ENCODE measurements at regions not wholly inside any gene's neighbourhood (a gene's known extent, or its start where the extent isn't known, plus 50 kb on each side); places are given as distances from the start of the nearest gene placed in this dataset.
A peak's percentile ranks its signal among the peaks of the same experiment; 100 is the strongest.
"Not testable (repeated sequence)": the region's sequence is repeated elsewhere in the genome, so short reads cannot be mapped to it uniquely, and the experiment has no call there.

DNA sequence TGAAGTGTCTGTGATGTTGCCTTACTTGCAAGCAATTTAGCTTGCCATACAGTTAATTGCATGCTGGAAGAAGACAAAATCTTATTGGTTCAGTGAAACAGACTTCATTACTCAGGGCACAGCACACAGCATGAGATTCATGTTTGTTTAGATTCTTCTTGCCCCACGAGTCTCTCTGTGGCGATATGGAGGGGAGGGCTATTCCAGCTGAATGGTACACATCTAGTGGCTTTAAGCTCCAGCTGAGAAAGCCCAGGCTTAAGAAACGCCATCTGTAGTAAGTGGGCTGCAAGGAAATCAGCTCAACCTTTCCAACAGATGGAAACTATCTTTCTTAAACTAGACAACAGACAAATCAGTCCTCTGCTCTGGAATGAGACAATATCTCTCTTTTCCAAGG is 1022.0 kb downstream of the NCAM2 start:
- no peak for DNase-seq

GRCh38 chr21:22023896-22024295 is 1025.7 kb downstream of the NCAM2 start:
- not testable (repeated sequence) for DNase-seq

- DNase-seq: no peak
Observed at GRCh38 chr21:22044431-22044830, 1046.2 kb downstream of the NCAM2 start.

DNA sequence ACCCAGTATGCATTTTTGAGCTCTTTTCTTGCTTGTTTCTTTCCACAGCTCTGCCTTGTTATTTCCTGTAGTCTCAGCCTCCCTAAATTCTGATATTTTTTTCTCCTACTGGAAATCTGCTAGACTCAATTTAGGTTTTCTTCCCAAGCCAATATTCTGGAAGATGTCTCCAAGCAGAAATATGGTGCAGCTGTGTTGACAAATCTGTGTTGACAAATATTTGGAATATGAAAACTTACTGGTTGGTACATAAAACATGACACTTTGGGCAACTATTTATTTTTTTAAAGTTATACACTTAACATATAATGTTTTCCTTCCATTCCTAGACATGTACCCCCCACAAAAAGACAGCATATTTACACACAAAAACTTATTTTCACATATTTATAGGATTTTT is 1048.4 kb downstream of the NCAM2 start:
- no peak for DNase-seq

DNA sequence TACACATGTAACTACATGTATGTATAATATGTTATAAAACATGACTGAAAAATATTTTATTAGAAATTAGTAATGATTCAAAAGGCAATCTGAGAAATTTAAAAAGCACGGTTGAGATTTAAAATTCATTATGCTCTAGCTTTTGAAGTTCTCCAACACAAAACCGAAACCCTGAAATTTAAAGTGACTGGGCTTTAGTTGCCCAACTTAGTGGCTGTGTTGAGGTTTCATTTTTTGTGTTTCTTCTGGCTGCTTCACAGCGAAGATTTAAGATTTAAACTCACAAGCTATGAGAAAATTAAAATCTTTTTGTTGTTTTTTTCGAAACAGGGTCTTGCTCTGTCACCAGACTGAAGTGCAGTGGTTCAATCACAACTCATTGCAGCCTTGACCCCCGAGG is 1058.7 kb downstream of the NCAM2 start:
- no peak for DNase-seq

DNA sequence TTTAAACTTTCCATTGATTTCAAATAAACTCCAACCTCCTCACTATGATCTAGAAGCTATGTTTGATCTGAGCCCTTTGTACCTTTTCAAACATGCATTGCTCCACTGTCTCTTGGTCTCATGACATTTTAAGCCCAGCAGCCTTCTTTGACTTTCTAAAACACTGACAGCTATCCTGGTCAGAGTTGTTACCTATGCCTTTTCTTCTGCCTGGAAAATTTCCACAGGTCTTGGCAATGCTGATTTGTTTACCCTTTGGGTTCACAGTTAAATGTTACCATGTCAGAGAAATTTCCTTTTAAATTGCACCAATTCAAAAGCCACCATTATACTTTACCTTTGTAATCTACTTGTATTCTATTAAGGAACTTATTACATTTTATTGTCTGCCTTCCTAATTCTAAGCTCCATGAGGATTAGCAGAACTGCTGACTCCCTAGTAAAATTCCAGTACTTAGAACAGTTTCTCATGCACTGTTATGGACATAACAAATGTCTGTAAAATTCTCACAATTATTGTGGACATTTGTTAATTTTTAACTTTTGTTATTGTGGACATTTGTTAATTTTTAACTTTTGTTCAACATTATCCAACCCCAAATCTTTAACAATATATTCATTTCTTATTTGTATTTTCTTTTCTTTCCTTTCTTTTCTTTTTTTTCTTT is 1064.4 kb downstream of the NCAM2 start:
- no peak for DNase-seq

GRCh38 chr21:22063140-22063539 is 1064.9 kb downstream of the NCAM2 start:
- no peak for DNase-seq

DNA sequence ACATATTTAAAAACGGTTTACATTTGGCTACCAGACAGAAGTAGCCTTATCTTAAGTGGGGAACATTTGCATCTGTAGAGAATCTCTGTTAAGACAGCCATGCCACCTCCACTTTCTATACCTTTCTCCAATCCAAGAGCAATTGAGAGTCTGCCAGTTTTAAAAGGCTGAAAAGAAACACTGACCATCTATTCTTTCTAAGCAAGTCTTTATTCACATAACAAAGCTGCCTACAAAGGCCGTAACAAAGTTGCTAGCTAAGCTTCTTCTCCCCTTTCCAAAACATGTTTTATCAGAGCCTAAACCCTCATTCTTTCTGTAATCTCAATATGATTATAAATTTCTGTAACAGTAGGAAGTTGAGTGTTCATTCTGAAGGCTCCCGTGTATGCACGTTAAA is 1078.3 kb downstream of the NCAM2 start:
- no peak for DNase-seq

- DNase-seq: peak in 1 of 2 experiments; percentile 25
Observed at GRCh38 chr21:22083899-22084298, 1085.7 kb downstream of the NCAM2 start.

- DNase-seq: no peak
Observed at GRCh38 chr21:22096314-22096713, 1098.1 kb downstream of the NCAM2 start.

DNA sequence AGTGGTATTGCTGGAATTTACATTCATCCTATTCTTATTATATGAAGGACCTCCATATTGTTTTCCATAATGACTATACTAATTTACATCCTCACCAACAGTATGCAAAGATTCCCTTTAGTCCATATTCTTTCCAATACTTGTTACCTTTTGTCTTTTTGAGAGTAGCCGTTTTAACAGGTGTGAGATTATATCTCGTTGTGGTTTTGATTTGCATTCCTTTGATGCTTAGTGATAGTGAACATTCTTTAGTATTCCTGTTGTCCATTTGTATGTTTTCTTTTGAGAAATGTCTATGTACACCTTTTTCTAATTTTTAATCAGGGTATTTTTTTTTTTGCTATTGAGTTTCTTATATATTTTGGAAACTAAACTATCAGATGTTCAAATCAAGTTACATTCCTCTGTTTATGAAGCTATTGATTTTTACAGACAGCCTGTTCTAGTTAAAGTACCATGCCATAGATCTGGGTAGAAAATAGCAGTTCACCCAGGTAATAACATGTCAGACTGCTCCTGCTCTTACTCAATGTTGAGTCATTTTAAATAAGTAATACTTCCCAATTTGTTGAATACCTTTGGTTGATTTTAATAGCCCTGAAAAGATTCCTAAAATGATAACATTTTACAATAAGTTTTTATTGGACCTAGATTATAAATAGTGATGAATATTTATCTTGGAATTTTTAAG is 1108.7 kb downstream of the NCAM2 start:
- DNase-seq: no peak

GRCh38 chr21:22115746-22116145 is 1117.5 kb downstream of the NCAM2 start:
- no peak for DNase-seq

DNA sequence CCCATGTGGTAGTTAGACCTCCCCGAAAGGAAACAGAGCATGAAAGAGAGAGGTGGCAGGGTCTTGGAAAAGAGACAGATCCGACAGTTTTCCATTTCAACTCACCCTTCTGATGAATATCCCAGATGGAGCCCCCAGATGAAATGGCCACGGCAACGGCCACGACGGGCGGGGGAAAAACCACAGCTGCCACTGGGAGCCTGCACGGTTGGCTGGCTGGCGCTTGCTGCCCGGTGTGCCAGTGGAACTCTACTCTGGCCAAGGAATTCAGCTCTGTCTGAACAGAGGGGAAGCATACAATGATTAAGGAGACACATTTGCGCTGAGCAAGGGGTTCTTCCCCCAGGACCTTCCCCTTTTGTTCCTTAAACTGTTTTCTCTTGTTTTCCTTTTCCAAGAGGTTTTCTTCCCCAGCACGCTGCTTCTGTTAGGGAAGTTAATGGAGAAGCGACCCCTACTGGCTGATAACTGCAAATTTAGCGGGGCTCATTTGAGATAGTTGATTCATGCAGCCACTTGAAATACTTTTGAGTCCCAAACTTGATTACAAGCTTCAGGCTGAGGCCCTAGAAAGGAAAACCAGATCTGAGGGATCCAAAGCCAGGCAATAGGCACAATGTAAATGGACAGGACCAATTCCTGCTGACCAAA is 1122.5 kb downstream of the NCAM2 start:
- DNase-seq: no peak

DNA sequence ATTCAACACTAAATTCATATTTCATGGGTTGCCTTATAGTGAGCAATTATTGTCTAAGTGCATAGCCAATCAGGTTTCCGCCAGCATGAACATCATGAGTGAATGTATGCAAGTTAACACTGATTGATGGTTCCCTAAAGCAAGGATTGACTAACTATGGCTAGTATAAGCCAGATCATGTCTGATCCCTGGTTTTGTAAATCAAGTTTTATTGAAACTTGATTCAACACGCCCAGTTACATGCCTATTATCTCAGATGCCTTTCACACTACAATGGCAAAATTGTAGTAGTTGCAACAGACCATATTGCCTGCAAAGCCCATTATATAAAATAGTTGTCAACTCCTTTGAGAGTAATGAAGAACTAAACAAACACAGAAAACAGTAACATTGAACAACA is 1127.4 kb downstream of the NCAM2 start:
- no peak for DNase-seq

DNA sequence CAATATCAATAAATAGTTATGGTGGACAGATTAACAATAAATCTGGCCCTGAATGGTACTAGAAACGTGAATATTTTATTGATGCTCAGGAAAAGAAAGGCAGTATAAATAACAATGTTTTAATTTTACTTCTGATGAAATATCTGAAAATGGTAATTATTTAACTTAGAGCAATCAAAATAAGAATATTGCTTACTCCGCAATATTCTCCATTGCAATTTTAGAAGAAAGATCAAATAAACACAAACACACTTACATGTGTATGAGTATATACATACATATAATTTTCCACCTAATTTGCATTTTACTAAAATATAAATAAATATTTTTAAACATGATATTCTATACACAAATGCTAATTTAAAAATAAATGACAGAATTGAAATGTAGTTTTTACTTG is 1130.5 kb downstream of the NCAM2 start:
- no peak for DNase-seq

- DNase-seq: no peak
Observed at GRCh38 chr21:22132358-22133071, 1134.3 kb downstream of the NCAM2 start.

GRCh38 chr21:22136740-22137139 is 1138.5 kb downstream of the NCAM2 start:
- no peak for DNase-seq

- no peak for DNase-seq
Observed at GRCh38 chr21:22138297-22139016, 1140.2 kb downstream of the NCAM2 start.

DNA sequence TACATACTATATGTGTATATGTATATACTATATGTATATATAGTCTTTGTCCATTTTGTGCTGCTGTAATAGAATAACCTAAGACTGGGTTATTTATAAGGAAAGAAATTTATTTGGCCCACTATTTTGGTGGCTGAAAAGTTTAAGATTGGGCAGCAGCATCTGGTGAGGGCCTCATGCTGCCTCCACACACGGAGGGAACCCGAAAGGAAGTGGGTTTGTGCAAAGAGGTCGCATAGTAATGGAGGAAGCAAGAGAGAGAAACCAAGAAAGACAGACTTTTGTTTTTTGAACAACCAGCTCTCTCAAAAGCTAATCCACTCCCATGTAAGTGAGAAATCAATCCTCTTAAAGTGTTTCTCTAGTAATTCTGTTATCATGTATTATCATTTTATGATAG is 1147.3 kb downstream of the NCAM2 start:
- no peak for DNase-seq

DNA sequence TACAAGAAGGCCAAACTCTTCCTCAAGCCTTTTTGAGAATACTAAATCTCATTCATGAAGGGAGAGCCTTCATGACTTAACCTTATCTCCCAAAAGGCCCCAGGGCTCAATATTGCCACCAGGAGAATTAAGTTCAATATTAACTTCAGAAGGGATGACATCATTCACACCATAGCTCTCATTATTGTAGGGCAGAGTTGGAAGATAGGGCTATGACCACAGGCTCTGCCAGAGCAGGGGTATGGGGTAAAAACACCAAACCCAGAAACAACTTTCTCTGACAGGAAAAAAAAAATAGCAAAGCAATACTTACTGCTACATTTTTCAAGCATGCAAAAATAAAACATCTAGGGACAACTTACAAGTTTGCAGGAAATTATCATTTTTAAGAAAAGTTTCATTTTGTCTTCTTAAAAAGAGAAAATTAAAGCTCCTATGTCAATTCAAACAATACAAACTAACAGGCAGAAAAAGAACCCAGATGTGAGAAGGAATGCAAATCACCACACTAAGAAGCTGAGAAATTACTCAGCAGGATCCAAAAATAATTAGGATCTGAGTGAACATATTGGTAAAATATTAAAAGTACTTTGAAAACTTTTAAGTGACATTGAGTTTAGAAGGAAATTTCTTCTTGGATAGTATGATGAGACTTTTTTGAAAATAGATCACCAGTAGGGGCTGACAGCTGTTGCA is 1156.5 kb downstream of the NCAM2 start:
- DNase-seq: no peak

- peak in 1 of 2 experiments; percentile 3 for DNase-seq
Observed at GRCh38 chr21:22164912-22165311, 1166.7 kb downstream of the NCAM2 start.

- DNase-seq: no peak
Observed at GRCh38 chr21:22174746-22175145, 1176.5 kb downstream of the NCAM2 start.
